HepG2 (cell line): ENCODE measurements at regions not wholly inside any gene's neighbourhood (a gene's known extent, or its start where the extent isn't known, plus 50 kb on each side); places are given as distances from the start of the nearest gene placed in this dataset.

Experiments
- ATAC-seq: fragments of 200-7000 bp; cut with Tn5 transposase; 3 replicates; pipeline ENCODE4 v1.9.1; 2020; ENCODE audit warnings: mild to moderate bottlenecking, moderate library complexity
- BruUV-seq: library from RNA; stranded (reverse); fragments of 400-500 nt; replicated peaks from 2 replicates; lab custom pipeline; 2021; lab: Mats Ljungman, UMichigan
- CTCF ChIA-PET: fragments of 300-600 bp; formaldehyde crosslinking; extraction: SDS; loops from one replicate; lab custom pipeline; 2021; ENCODE audit warnings: low total read pairs, inconsistent platforms, low intra/inter-chr PET ratio; lab: Yijun Ruan, JAX
- POLR2A ChIA-PET: fragments of 350-600 bp; sonication (Branson Sonifier 250); formaldehyde crosslinking; loops from one replicate; lab custom pipeline; 2020; ENCODE audit warnings: antibody characterized with exemption, inconsistent platforms; lab: Yijun Ruan, JAX
- DNase-seq: peaks from one replicate; pipeline ENCODE4 v3.0.0-alpha.2; 2015; ENCODE audit warnings: low spot score
- FAIRE-seq: peaks from 3 replicates; lab custom pipeline; 2011; peaks lifted over from hg19 to GRCh38; lab: Jason Lieb, UNC
- H2AFZ ChIP-seq: one replicate; pipeline ENCODE4 v1.6.1; 2011; ENCODE audit warnings: low read length, inconsistent platforms
- H3K27ac ChIP-seq: fragments of 300-600 bp; 3 replicates; pipeline ENCODE4 v1.8.0; 2011; ENCODE audit warnings: mixed run types, mild to moderate bottlenecking, mixed read lengths, low read length, inconsistent platforms; ENCODE audit not compliant: insufficient read depth; ENCODE audit errors: extremely low read length
- H3K27me3 ChIP-seq, 2 experiments: fragments of 200-600 bp in 1 of 2; 2 replicates in 1 of 2; 3 replicates in 1 of 2; pipeline versions ENCODE4 v1.6.0 to v1.8.0; 2011; ENCODE audit warnings: low read length in 2 of 2, mild to moderate bottlenecking in 2 of 2, moderate library complexity in 2 of 2, inconsistent platforms in 1 of 2; ENCODE audit not compliant: insufficient read depth in 2 of 2, control insufficient read depth in 1 of 2
- H3K36me3 ChIP-seq, 2 experiments: fragments of 200-600 bp in 1 of 2; replicated peaks in 1 of 2; 2 replicates in 1 of 2; 3 replicates in 1 of 2; pipeline versions ENCODE4 v1.5.1 to v1.8.0; 2011; ENCODE audit warnings: low read length in 2 of 2, inconsistent platforms in 1 of 2; ENCODE audit not compliant: insufficient read depth in 2 of 2, control insufficient read depth in 1 of 2
- H3K4me1 ChIP-seq: 2 replicates; pipeline ENCODE4 v1.5.1; 2012; ENCODE audit warnings: low read length, inconsistent platforms; ENCODE audit not compliant: insufficient read depth
- H3K4me2 ChIP-seq: 2 replicates; pipeline ENCODE4 v1.6.0; 2011; ENCODE audit warnings: low read depth, low read length, inconsistent platforms
- H3K4me3 ChIP-seq, 3 experiments: fragments of 200-600 bp in 1 of 3; sonication (generic), shearing (Covaris generic) in 1 of 3; replicated peaks in 1 of 3; 2 replicates each; pipeline ENCODE4 v1.5.1; 2011 to 2016; ENCODE audit warnings: low read length in 3 of 3, inconsistent platforms in 2 of 3, low read depth in 2 of 3, mild to moderate bottlenecking in 2 of 3, control low read depth in 1 of 3, mixed read lengths in 1 of 3; ENCODE audit not compliant: insufficient read depth in 1 of 3
- H3K79me2 ChIP-seq: one replicate; pipeline ENCODE4 v1.6.1; 2011; ENCODE audit warnings: low read length, inconsistent platforms; ENCODE audit not compliant: insufficient read depth
- H3K9ac ChIP-seq: 2 replicates; pipeline ENCODE4 v1.6.0; 2011; ENCODE audit warnings: mild to moderate bottlenecking, low read depth, low read length, inconsistent platforms; ENCODE audit not compliant: insufficient read depth
- H3K9me3 ChIP-seq: 2 replicates; pipeline ENCODE4 v1.5.1; 2012; ENCODE audit warnings: mild to moderate bottlenecking, low read length
- H4K20me1 ChIP-seq: 2 replicates; pipeline ENCODE4 v1.6.0; 2011; ENCODE audit warnings: inconsistent platforms, mild to moderate bottlenecking, low read length, moderate library complexity; ENCODE audit not compliant: insufficient read depth
- CBX1 ChIP-seq: IDR thresholded peaks from one replicate; pipeline ENCODE4 v1.6.1; 2016; ENCODE audit warnings: antibody characterized with exemption, low read depth
- KLF16 ChIP-seq, 2 experiments: sonication (generic) in 1 of 2; formaldehyde crosslinking in 1 of 2; IDR thresholded peaks; 2 replicates each; pipeline versions ENCODE4 v1.6.1 to v1.8.0; 2016 to 2023; ENCODE audit warnings: missing genetic modification reagents in 2 of 2, missing compliant biosample characterization in 1 of 2
- PCBP1 ChIP-seq: fragments of 200-400 bp; formaldehyde crosslinking; IDR thresholded peaks from 2 replicates; pipeline ENCODE4 v1.6.1; 2017; ENCODE audit warnings: mild to moderate bottlenecking, low read depth, low read length, borderline replicate concordance
- RBM39 ChIP-seq: fragments of 200-400 bp; formaldehyde crosslinking; IDR thresholded peaks from one replicate; pipeline ENCODE4 v1.6.1; 2018; ENCODE audit warnings: antibody characterized with exemption, mild to moderate bottlenecking, low read depth, low read length; ENCODE audit not compliant: poor library complexity, severe bottlenecking
- SMAD1 ChIP-seq: sonication (generic); formaldehyde crosslinking; IDR thresholded peaks from 2 replicates; pipeline ENCODE4 v1.4.0; 2020; ENCODE audit warnings: missing genetic modification reagents, low read depth, mild to moderate bottlenecking, borderline replicate concordance
- TEAD3 ChIP-seq: optimal IDR thresholded peaks from 2 replicates; pipeline ENCODE3; 2016; ENCODE audit warnings: borderline replicate concordance
- ZNF124 ChIP-seq: sonication (generic); formaldehyde crosslinking; IDR thresholded peaks from 2 replicates; pipeline ENCODE4 v1.4.0; 2020; ENCODE audit warnings: missing genetic modification reagents
- ZNF546 ChIP-seq: sonication (generic); formaldehyde crosslinking; conservative IDR thresholded peaks from 2 replicates; pipeline ENCODE4 v1.8.1; 2023; ENCODE audit warnings: mild to moderate bottlenecking, missing genetic modification reagents
- ZNF577 ChIP-seq: sonication (generic); formaldehyde crosslinking; IDR thresholded peaks from 2 replicates; pipeline ENCODE4 v1.4.0; 2020; ENCODE audit warnings: mild to moderate bottlenecking, low read depth, missing genetic modification reagents, borderline replicate concordance
- ZNF598 ChIP-seq: sonication (generic); formaldehyde crosslinking; IDR thresholded peaks from 2 replicates; pipeline ENCODE4 v1.5.1; 2020; ENCODE audit warnings: mild to moderate bottlenecking, missing genetic modification reagents, borderline replicate concordance
- ZNF773 ChIP-seq: sonication (generic); formaldehyde crosslinking; IDR thresholded peaks from 2 replicates; pipeline ENCODE4 v1.4.0; 2020; ENCODE audit warnings: missing genetic modification reagents, borderline replicate concordance
- ZNF850 ChIP-seq: sonication (generic); formaldehyde crosslinking; conservative IDR thresholded peaks from 2 replicates; pipeline ENCODE4 v1.9.0; 2021; ENCODE audit warnings: mild to moderate bottlenecking, missing genetic modification reagents
- WGBS: methylation state at CpG from one replicate; pipeline ENCODE4 v1.1.6; 2017; ENCODE audit warnings: low lambda C conversion rate; 5-methylcytosine and 5-hydroxymethylcytosine counted together
- in situ Hi-C: cut with HindIII; loops from 2 replicates; pipeline ENCODE4 v1.10.0; 2017; ENCODE audit warnings: low pct_unique_long_range_greater_than_20kb; ENCODE audit not compliant: extremely low pct_ligation_motif_present
- intact Hi-C: fragments of 100-400 bp; cut with micrococcal nuclease; formaldehyde crosslinking; loops from one replicate; pipeline ENCODE4 v1.10.0; 2022; ENCODE audit not compliant: unreplicated experiment
- TF ChIP-seq, protein P1 (sequence below): sonication (generic); formaldehyde crosslinking; IDR thresholded peaks from 2 replicates; pipeline ENCODE4 v1.4.0; 2020; ENCODE audit warnings: missing genetic modification reagents
- TF ChIP-seq, protein P2 (sequence below): IDR thresholded peaks from 2 replicates; pipeline ENCODE4 v1.6.1; 2016; ENCODE audit warnings: missing compliant biosample characterization, missing genetic modification reagents, borderline replicate concordance

DNA sequence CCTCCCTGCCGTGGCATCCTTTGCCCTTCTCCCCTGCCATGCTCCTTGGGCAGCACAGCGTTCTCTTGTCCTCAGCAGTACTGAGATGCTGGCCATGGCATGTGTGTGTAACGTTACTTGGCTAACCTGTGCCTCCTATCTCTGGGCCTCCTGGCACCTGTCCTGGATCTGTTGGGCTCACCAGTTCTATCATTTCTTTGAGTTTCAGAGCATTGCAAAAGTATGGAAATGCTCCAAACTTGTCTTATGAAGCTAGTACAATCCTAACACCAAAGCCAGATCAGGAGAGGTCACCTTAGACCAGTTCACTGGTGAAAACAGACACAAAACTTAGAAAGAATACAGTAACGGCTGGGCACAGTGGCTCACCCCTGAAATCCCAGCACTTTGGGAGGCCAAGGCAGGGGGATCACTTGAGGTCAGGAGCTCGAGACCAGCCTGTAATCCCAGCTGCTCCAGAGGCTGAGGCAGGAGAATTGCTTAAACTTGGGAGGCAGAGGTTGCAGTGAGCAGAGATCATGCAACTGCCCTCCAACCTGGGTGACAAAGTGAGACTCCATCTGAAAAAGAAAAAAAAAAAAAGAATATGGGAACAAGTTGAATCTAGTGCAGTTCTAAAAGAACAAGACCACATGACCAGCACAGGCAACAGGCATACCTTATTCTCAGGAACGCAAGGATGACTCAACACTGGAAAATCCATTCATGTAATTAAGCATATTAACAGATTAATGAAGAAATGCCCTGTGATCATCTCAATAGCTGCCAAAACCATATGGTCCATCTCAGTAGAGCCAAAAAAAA is 62.4 kb upstream of the TRPM1 start:
- TF ChIP-seq TEAD3 = peak; percentile 13
- no peak for TF ChIP-seq SMAD1 (CRISPR knock-in tag)
- Histone ChIP-seq H3K9ac (no peak overlapping the region), H3K79me2 (no peaks in the 10 kb centered on the region), H4K20me1 (no peaks in the 10 kb centered on the region), H3K4me2 (no peak overlapping the region), H3K9me3 (no peaks in the 10 kb centered on the region), H3K4me1 (peaks cover 28% of the 10 kb centered on the region), H3K27me3 (no peaks in the 10 kb centered on the region), H3K36me3 (no peaks in the 10 kb centered on the region), H2AFZ (no peak overlapping the region), H3K27ac (no peak overlapping the region), H3K4me3 (no peak overlapping the region)
- FAIRE-seq (no peak), DNase-seq (no peak), ATAC-seq (no peak)
- WGBS = 67% methylated on average over 6 of the region's 6 CpGs
- no TSS peak for BruUV-seq
- in situ Hi-C loops = no loop called here
- POLR2A ChIA-PET = no interaction called here
- CTCF ChIA-PET = no interaction called here
- intact Hi-C loops = no loop called here

DNA sequence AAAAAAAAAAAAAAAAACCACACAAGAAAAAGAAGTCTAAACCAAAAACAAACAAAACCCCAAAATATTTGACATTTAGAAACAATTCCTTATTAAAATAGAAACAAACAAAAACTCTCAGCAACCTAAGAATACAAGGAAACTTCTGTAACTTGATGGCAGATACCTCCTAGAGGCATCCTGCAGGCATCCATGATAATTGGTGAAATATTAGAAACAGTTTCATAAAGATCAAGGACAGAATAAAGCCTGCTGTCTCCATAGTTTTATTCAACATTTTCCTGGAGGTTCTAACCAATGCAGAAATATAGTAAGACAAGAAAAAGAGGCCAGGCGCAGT is 63.0 kb upstream of the TRPM1 start:
- no peak overlapping the region for H3K27ac ChIP-seq
- ChIA-PET CTCF (no interaction called here), POLR2A (no interaction called here)
- no peaks in the 10 kb centered on the region for H3K27me3 ChIP-seq
- H3K4me3 ChIP-seq = no peak overlapping the region
- no peaks in the 10 kb centered on the region for H3K79me2 ChIP-seq
- no TSS peak for BruUV-seq
- in situ Hi-C loops = no loop called here
- H3K9ac ChIP-seq = no peak overlapping the region
- peaks cover 22% of the 10 kb centered on the region for H3K4me1 ChIP-seq
- no peak overlapping the region for H3K4me2 ChIP-seq
- H2AFZ ChIP-seq = no peak overlapping the region
- H4K20me1 ChIP-seq = no peaks in the 10 kb centered on the region
- H3K36me3 ChIP-seq = no peaks in the 10 kb centered on the region
- no peaks in the 10 kb centered on the region for H3K9me3 ChIP-seq
- DNase-seq (no peak), ATAC-seq (no peak), FAIRE-seq (no peak)
- intact Hi-C loops = no loop called here
- 100% methylated on average over 1 of the region's 1 CpG for WGBS
- TF ChIP-seq ZNF850 (CRISPR knock-in tag) (no peak), ZNF773 (CRISPR knock-in tag) (no peak), CBX1 (no peak), ZNF546 (no peak), ZNF577 (no peak), KLF16 (CRISPR knock-in tag; IDR thresholded peaks at IDR 0.05) (no peak), ZNF124 (CRISPR knock-in tag) (no peak), RBM39 (no peak), ZNF598 (CRISPR knock-in tag) (no peak), PCBP1 (no peak)
- TF ChIP-seq, protein P1, sequence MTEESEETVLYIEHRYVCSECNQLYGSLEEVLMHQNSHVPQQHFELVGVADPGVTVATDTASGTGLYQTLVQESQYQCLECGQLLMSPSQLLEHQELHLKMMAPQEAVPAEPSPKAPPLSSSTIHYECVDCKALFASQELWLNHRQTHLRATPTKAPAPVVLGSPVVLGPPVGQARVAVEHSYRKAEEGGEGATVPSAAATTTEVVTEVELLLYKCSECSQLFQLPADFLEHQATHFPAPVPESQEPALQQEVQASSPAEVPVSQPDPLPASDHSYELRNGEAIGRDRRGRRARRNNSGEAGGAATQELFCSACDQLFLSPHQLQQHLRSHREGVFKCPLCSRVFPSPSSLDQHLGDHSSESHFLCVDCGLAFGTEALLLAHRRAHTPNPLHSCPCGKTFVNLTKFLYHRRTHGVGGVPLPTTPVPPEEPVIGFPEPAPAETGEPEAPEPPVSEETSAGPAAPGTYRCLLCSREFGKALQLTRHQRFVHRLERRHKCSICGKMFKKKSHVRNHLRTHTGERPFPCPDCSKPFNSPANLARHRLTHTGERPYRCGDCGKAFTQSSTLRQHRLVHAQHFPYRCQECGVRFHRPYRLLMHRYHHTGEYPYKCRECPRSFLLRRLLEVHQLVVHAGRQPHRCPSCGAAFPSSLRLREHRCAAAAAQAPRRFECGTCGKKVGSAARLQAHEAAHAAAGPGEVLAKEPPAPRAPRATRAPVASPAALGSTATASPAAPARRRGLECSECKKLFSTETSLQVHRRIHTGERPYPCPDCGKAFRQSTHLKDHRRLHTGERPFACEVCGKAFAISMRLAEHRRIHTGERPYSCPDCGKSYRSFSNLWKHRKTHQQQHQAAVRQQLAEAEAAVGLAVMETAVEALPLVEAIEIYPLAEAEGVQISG (CRISPR knock-in tag) = no peak
- TF ChIP-seq, protein P2, sequence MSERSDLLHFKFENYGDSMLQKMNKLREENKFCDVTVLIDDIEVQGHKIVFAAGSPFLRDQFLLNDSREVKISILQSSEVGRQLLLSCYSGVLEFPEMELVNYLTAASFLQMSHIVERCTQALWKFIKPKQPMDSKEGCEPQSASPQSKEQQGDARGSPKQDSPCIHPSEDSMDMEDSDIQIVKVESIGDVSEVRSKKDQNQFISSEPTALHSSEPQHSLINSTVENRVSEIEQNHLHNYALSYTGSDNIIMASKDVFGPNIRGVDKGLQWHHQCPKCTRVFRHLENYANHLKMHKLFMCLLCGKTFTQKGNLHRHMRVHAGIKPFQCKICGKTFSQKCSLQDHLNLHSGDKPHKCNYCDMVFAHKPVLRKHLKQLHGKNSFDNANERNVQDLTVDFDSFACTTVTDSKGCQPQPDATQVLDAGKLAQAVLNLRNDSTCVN (CRISPR knock-in tag) = no peak
